ENCODE measurements at regions not wholly inside any gene's neighbourhood (a gene's known extent, or its start where the extent isn't known, plus 50 kb on each side); places are given as distances from the start of the nearest gene placed in this dataset.

DNA sequence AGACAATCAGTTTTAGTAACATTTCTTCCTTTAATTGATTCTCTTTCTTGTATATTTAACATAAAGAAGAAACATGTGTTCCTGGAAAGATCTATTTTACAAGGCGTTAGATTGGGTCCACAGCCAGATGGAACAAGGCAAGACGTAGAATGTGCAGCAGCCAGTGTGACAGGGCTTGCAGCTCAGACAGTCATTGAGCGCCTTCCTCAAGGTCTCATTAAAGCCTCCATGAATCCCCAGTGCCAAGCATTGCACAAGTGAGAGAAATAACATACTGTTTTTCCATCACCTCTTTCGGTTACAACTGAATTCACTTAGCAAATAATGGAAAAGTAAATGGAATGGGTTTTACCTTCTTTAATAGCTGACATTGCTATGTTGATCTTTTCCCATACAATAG lies 292.5 kb downstream of the USP46 start:
- TF ChIP-seq CTCF (conservative IDR thresholded peaks at IDR 0.05; ENCODE audit: low read length) (no peak), EZH2phosphoT487 (IDR thresholded peaks at IDR 0.05; ENCODE audit: borderline replicate concordance, low read depth, low read length) (no peak)
